Right cardiac atrium (tissue), 5 donors: ENCODE measurements at regions not wholly inside any gene's neighbourhood (a gene's known extent, or its start where the extent isn't known, plus 50 kb on each side); places are given as distances from the start of the nearest gene placed in this dataset.

Source experiments
- ATAC-seq, 2 donors: fragments of 200-7000 bp; cut with Tn5 transposase; one replicate each; pipeline versions ENCODE4 v1.8.0 to v1.9.1; 2020; ENCODE audit warnings: moderate library complexity in 2 of 2, mild to moderate bottlenecking in 1 of 2
- DNase-seq, 3 donors: peaks; one replicate each; pipeline ENCODE4 v3.0.0-alpha.2; 2020
- H3K27ac ChIP-seq: one replicate; pipeline ENCODE4 v1.5.1; 2013; ENCODE audit warnings: mild to moderate bottlenecking, low read length, control low read depth, moderate library complexity
- H3K27me3 ChIP-seq: one replicate; pipeline ENCODE4 v1.6.1; 2013; ENCODE audit not compliant: control insufficient read depth, insufficient read depth
- H3K4me1 ChIP-seq: one replicate; pipeline ENCODE4 v1.6.1; 2013; ENCODE audit warnings: low read length; ENCODE audit not compliant: control insufficient read depth, insufficient read depth
- H3K4me3 ChIP-seq: one replicate; pipeline ENCODE4 v1.5.1; 2013; ENCODE audit warnings: low read length, control low read depth
- H3K9me3 ChIP-seq: one replicate; pipeline ENCODE4 v1.6.1; 2013; ENCODE audit warnings: low read length; ENCODE audit not compliant: control insufficient read depth
- WGBS: extraction: QIAGEN DNeasy Blood & Tissue Kit; methylation state at CpG from one replicate; pipeline ENCODE4 v1.1.7; 2013; 5-methylcytosine and 5-hydroxymethylcytosine counted together
- intact Hi-C, 4 donors: fragments of 100-400 bp; cut with DNase I; formaldehyde crosslinking; loops; one replicate each; pipeline versions ENCODE4 v1.11.0 to v1.14.0; 2022 to 2023
- donor health status: healthy with polysubstance abuse.
- donor health status: DM: no; HTN: yes; CAD: no.
- donor health status: DM: no; HTN: no; CAD: no.
- donor health status: DM: no; HTN: yes; CAD: no; lungs with severe emphysema.
- donor health status: DM: yes; HTN: yes; CAD: no.

DNA sequence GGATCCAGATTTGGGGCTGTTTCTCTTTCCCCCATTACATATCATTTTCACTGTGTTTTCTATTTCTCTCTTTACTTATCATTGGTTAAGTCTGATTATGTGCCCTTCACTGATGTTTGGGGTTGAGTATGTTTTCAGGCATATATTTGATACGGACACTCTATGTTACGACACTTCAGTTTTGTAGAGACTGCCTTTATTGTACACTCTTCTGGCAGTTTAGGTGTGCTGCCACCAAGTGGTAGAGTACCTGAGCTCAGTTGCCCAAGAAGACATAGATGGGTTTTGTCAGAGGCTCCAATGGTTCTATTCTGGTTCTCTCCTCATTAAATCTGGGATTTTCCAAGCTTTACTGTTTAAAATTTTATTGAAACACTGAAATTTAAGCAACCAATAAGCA is 255.0 kb upstream of the ROPN1 start:
- Histone ChIP-seq H3K4me1 (peaks cover 10% of the 10 kb centered on the region), H3K9me3 (no peaks in the 10 kb centered on the region), H3K27me3 (no peaks in the 10 kb centered on the region), H3K27ac (no peak overlapping the region), H3K4me3 (no peak overlapping the region)
- no peak for ATAC-seq
- WGBS, result 90% methylated on average over 2 of the region's 2 CpGs
- no peak for DNase-seq
- intact Hi-C loops, result no loop called here

DNA sequence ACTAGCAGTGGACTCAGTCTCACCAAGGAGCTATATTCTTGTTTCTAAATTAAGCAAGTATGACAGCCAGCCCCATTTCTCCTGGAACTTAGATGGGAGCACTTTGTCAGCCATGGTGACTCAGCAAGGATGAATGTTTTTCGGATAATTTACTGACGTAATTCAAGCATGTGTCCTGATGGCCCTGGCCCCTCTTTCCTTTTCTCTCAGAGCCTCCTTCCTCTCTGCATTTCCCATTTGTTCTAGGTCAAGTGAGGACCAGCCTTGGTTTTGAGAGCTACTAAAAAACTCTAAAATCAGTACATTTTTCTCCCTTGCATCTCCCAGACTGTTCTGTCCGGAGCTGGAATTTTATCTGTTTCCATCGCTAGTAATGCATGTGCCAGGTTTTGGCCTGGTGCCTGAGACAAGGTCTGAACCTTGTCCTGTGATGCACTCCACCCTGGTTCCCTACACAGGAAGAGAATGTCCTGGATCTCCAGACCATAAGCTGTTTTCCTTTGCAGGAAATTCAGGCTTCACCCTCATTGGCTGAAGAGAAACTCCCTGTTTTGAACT is 256.6 kb upstream of the ROPN1 start:
- H3K9me3 ChIP-seq, result no peaks in the 10 kb centered on the region
- DNase-seq (peak; percentile 60 to 73 (median 62)), ATAC-seq (peak; percentile 83 to 92)
- no peaks in the 10 kb centered on the region for H3K27me3 ChIP-seq
- H3K4me3 ChIP-seq, result no peak overlapping the region
- H3K27ac ChIP-seq, result peak overlapping the region; percentile 98
- intact Hi-C loops, result no loop called here
- H3K4me1 ChIP-seq, result peaks cover 10% of the 10 kb centered on the region
- WGBS, result 11% methylated on average over 4 of the region's 4 CpGs

DNA sequence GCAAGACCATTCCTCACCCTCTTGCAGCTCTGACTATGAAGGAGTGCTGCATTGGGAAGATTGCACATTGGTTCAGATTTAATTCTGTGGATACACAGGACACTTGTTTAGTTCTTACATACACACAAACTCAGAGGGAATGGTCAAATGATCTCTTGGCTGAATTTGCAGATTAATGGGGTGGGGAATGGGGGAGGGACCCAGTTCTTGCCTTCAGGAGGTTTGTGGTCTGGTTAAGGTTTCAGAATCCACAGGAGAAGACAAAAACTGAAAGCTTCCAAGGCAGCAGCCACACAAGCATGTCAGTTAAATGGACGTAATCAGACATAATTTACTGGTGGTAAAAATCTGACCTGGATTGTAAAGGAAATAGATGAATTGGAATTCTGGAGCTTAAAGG is 257.1 kb upstream of the ROPN1 start:
- Histone ChIP-seq H3K4me1 (peaks cover 10% of the 10 kb centered on the region), H3K4me3 (no peak overlapping the region), H3K27ac (peak overlapping the region; percentile 98), H3K9me3 (no peaks in the 10 kb centered on the region), H3K27me3 (no peaks in the 10 kb centered on the region)
- intact Hi-C loops, result no loop called here
- no peak for DNase-seq
- ATAC-seq, result no peak
- WGBS, result 72% methylated on average over 1 of the region's 1 CpG

DNA sequence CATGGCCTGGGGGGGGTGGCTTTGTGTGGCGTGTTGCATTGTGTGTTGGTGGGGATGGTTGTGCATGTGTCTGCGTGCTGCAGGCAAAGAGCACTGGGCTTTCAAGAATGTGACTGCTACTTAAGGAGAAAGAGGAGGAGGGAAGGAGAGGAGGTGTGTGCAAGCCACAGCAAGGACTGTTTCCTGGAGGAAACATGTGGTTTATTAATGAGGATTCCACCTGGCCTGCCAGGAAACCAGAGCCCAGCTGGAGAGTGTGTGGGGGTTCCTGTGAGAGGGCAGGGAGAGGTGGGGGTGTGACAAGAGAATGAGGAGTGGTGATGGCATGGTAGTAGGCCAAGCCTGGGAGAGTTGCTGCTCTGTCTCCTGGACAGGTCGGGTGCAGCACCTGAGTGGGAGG is 258.1 kb upstream of the ROPN1 start:
- Histone ChIP-seq H3K27me3 (no peaks in the 10 kb centered on the region), H3K4me1 (peaks cover 10% of the 10 kb centered on the region), H3K4me3 (no peak overlapping the region), H3K9me3 (no peaks in the 10 kb centered on the region), H3K27ac (no peak overlapping the region)
- intact Hi-C loops, result no loop called here
- ATAC-seq, result no peak
- DNase-seq, result no peak
- WGBS, result 69% methylated on average over 3 of the region's 3 CpGs

DNA sequence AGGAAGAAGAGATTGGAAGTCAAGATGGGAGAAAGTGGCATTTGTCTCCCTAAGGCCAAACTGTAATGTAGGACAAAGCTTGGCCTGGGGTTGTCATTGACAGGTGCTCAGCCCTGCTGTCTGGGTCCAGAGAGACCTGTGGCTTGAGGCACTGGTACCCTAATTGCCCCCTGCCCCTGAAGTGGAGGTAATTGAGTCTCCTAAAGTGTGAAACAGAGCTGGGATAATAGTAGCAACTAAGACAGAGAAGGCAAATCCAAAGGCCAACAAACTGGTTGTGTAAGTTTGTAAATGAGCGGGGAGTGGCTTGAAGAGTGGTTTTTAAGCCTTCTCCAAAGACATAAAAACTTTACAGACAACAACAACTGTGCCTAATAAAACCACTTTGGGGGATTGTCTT is 264.2 kb upstream of the ROPN1 start:
- ATAC-seq (no peak), DNase-seq (no peak)
- WGBS, result 100% methylated on average over 1 of the region's 1 CpG
- H3K4me1 ChIP-seq, result peaks cover 7% of the 10 kb centered on the region
- H3K4me3 ChIP-seq, result no peak overlapping the region
- no peak overlapping the region for H3K27ac ChIP-seq
- intact Hi-C loops, result no loop called here
- no peaks in the 10 kb centered on the region for H3K27me3 ChIP-seq
- no peaks in the 10 kb centered on the region for H3K9me3 ChIP-seq

DNA sequence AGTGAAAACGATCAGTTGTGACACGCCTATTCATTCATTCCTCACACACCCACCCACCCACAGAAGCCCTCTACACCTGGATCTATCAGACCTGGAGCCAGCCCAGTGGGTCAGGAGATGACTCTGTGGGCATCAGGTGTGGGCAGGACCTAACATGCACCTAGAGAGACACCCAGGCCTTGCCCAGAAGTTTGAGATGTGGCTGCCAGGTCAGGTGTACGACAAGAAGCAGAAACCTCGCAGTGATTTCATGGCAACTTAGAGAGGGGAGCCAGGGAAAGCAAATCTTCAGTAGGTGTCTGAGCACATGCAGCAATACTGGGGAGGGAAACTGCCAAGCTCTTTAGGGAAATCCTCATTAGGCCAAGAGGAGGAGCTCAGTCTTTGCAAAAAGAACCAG is 264.7 kb upstream of the ROPN1 start:
- no peak for ATAC-seq
- WGBS, result 91% methylated on average over 4 of the region's 4 CpGs
- DNase-seq, result no peak
- Histone ChIP-seq H3K4me1 (peaks cover 7% of the 10 kb centered on the region), H3K4me3 (no peak overlapping the region), H3K27ac (no peak overlapping the region), H3K9me3 (no peaks in the 10 kb centered on the region), H3K27me3 (no peaks in the 10 kb centered on the region)
- intact Hi-C loops, result no loop called here

DNA sequence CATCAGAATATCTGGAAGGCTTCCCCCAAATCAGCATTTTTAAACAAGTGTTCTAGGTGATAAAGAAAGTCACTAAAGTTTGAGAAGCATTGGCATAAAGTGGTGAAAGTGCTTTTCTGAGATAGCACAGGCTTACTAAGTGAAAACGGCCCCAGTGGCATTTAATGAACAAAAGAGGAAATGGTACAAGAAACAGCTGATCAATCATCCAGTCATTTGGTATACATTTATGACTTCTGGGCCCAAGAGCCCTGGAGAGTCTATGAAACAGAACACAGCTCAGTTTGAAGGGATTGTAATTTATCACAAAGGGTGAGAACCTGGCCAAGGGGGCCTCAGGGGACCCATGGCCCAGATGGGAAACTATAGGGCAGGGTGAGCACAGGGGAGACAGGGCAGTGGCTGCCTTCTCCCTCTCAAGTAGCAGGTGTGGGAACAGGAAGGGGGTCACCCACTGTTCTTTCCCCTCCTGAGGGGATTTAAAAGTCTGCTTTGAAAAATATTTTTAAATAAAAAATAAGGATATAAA is 265.5 kb upstream of the ROPN1 start:
- no peak for DNase-seq
- H3K4me1 ChIP-seq, result peaks cover 7% of the 10 kb centered on the region
- H3K27ac ChIP-seq, result no peak overlapping the region
- H3K27me3 ChIP-seq, result no peaks in the 10 kb centered on the region
- no peak for ATAC-seq
- WGBS, result 0% methylated on average over 1 of the region's 1 CpG
- no peaks in the 10 kb centered on the region for H3K9me3 ChIP-seq
- intact Hi-C loops, result no loop called here
- H3K4me3 ChIP-seq, result no peak overlapping the region

DNA sequence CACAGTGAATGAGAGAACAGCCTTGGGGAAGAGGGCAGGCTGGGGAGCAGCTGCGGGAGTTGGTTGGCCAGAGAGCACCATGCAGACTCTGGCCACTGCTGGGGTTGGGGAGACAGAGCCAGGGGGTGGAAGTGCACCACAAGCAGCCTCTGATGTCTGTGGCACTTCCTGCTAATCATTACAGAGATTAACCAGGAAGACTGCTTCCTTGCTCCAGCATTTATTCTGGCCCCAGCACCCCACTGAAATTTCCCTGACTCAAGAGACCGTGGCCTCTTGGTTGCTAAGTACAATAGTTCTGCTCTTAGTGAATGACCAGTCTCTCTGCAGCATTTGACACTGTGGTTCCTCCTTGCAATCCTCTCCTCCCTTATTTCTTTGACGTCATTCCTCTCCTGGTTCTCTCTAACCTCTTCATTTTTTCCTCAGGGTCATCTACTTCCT is 266.2 kb upstream of the ROPN1 start:
- Histone ChIP-seq H3K9me3 (no peaks in the 10 kb centered on the region), H3K4me1 (peaks cover 7% of the 10 kb centered on the region), H3K4me3 (no peak overlapping the region), H3K27me3 (no peaks in the 10 kb centered on the region), H3K27ac (no peak overlapping the region)
- 32% methylated on average over 3 of the region's 3 CpGs for WGBS
- ATAC-seq (peak; percentile 71 to 75), DNase-seq (peak; percentile 25 to 65 (median 62))
- intact Hi-C loops, result no loop called here

DNA sequence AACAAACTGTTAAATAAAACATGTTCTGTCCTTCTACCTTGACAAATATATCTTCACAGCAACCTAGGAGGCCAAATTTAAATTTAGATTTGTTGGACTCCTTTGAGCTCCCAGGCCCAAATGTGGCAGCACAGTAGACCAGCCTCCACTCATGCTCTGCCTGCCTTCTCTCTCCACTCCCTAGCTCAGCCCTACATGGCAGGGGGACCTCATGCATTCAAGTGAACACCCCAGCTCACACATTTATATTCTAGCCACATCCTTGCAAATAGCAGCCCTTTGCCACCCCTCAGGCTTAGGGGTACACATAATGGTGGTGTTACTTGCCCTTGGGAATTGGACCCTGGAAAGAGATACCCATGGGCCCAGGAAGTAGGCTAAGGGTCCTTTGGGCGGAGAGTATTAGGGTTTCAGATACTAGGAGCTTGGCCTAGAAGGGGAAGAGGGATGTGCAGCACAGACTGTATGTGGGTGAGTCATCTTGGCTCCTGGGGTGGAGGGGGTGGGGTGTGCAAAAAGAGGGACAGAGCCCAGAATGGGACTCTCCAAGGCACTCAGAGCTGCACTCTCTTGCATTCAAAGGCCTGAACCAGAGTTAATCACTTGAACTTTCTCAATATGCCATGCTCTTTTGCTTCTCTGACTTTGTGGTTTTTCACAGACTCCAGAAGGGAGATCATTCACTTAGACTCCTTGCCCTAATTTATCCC is 268.4 kb upstream of the ROPN1 start:
- intact Hi-C loops, result no loop called here
- no peaks in the 10 kb centered on the region for H3K27me3 ChIP-seq
- WGBS, result 69% methylated on average over 1 of the region's 1 CpG
- DNase-seq (peak; percentile 77 to 86 (median 84)), ATAC-seq (peak; percentile 93 to 94)
- peak overlapping the region; percentile 25 for H3K27ac ChIP-seq
- H3K4me3 ChIP-seq, result no peak overlapping the region
- H3K9me3 ChIP-seq, result no peaks in the 10 kb centered on the region
- H3K4me1 ChIP-seq, result peaks cover 7% of the 10 kb centered on the region

DNA sequence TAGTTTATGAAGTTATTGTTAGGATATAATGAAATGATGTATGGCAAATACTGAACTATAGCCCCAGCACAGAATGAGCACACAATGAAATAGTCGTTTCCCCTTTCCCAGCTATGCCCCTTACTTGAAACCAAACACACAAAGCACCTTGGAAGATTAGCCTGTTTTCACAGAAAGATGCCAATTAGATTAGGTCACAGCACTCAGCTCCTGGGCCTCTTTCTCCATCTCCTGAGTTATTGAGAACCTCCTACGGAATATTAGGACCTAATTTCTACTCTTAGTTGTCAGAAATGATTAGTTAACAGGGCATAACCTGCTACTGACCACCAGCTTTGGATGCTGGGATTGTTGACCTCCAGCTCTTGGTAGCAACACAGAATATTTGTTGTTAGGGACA is 269.4 kb upstream of the ROPN1 start:
- Histone ChIP-seq H3K27ac (no peak overlapping the region), H3K4me1 (peaks cover 7% of the 10 kb centered on the region), H3K27me3 (no peaks in the 10 kb centered on the region), H3K9me3 (no peaks in the 10 kb centered on the region), H3K4me3 (no peak overlapping the region)
- intact Hi-C loops, result no loop called here
- 85% methylated on average over 2 of the region's 2 CpGs for WGBS
- ATAC-seq (no peak), DNase-seq (no peak)

DNA sequence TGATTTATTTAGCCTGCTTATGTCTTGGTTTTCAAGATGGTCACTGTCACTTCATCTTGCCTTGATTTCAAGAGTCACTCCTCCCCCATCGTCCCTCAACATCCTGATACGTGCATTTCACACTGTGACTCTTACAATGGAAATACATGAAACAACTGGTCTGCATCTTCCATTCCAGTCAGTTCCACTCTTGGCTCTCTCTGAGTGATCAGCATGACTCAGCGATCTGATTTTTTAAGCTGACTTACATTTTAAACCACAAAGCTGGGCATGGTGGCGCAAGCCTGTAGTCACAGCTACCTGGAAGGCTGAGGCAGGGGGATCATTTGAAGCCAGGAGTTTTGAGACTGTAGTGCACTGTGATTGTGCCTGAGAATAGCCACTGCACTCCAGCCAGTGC is 271.2 kb upstream of the ROPN1 start:
- no peaks in the 10 kb centered on the region for H3K9me3 ChIP-seq
- 84% methylated on average over 4 of the region's 4 CpGs for WGBS
- intact Hi-C loops, result no loop called here
- DNase-seq, result no peak
- peaks cover 3% of the 10 kb centered on the region for H3K4me1 ChIP-seq
- no peak for ATAC-seq
- no peak overlapping the region for H3K4me3 ChIP-seq
- H3K27ac ChIP-seq, result no peak overlapping the region
- H3K27me3 ChIP-seq, result no peaks in the 10 kb centered on the region
